ENCODE measurements at regions not wholly inside any gene's neighbourhood (a gene's known extent, or its start where the extent isn't known, plus 50 kb on each side); places are given as distances from the start of the nearest gene placed in this dataset.

- TF ChIP-seq CTCF (conservative IDR thresholded peaks at IDR 0.05 in 1 of 2, IDR thresholded peaks at IDR 0.05 in 1 of 2; ENCODE audit: extremely low read depth in 1 of 2, insufficient read depth in 1 of 2, low read depth in 1 of 2, low read length in 2 of 2): no peak
- TF ChIP-seq EZH2 (IDR thresholded peaks at IDR 0.05; ENCODE audit: borderline replicate concordance, low read length): no peak
Observed at GRCh38 chr7:10721289-10721688, 252.4 kb upstream of the PHF14 start.

Measured in mammary epithelial cell (primary cell).